Smooth muscle cell (in vitro differentiated cells): ENCODE measurements at regions not wholly inside any gene's neighbourhood (a gene's known extent, or its start where the extent isn't known, plus 50 kb on each side); places are given as distances from the start of the nearest gene placed in this dataset.

ENCODE experiments used
- DNase-seq: peaks from one replicate; lab custom pipeline; 2025; ENCODE audit not compliant: unreplicated experiment; lab: John Stamatoyannopoulos, UW
- H2AFZ ChIP-seq: fragments of 200-600 bp; sonication (generic); 2 replicates; pipeline ENCODE4 v1.6.0; 2016; ENCODE audit warnings: antibody characterized with exemption, low read depth, mild to moderate bottlenecking
- H3F3A ChIP-seq: fragments of 200-600 bp; sonication (generic); 2 replicates; pipeline ENCODE4 v1.6.0; 2017; ENCODE audit warnings: antibody characterized with exemption, low read depth
- H3K27ac ChIP-seq: fragments of 200-600 bp; sonication (generic); 2 replicates; pipeline ENCODE4 v1.5.1; 2016; ENCODE audit warnings: low read depth, mild to moderate bottlenecking
- H3K27me3 ChIP-seq: fragments of 200-600 bp; sonication (generic); 2 replicates; pipeline ENCODE4 v1.6.1; 2016; ENCODE audit warnings: low read depth, mild to moderate bottlenecking
- H3K36me3 ChIP-seq: fragments of 200-600 bp; sonication (generic); 2 replicates; pipeline ENCODE4 v1.5.1; 2016; ENCODE audit warnings: low read depth
- H3K4me1 ChIP-seq: fragments of 200-600 bp; sonication (generic); 2 replicates; pipeline ENCODE4 v1.5.1; 2016; ENCODE audit warnings: low read depth
- H3K4me2 ChIP-seq: fragments of 200-600 bp; sonication (generic); 2 replicates; pipeline ENCODE4 v1.6.0; 2016; ENCODE audit warnings: mild to moderate bottlenecking
- H3K4me3 ChIP-seq: fragments of 200-600 bp; sonication (generic); 2 replicates; pipeline ENCODE4 v1.5.1; 2016; ENCODE audit warnings: mild to moderate bottlenecking
- H3K79me2 ChIP-seq: fragments of 200-600 bp; sonication (generic); 2 replicates; pipeline ENCODE4 v1.6.0; 2016; ENCODE audit warnings: low read depth, mild to moderate bottlenecking
- H3K9ac ChIP-seq: fragments of 200-600 bp; sonication (generic); 2 replicates; pipeline ENCODE4 v1.6.0; 2016; ENCODE audit warnings: low read depth
- H3K9me3 ChIP-seq: fragments of 200-600 bp; sonication (generic); replicated peaks from 2 replicates; pipeline ENCODE4 v1.5.1; 2016; ENCODE audit warnings: low read depth
- H4K20me1 ChIP-seq: fragments of 200-600 bp; sonication (generic); 2 replicates; pipeline ENCODE4 v1.6.0; 2016; ENCODE audit warnings: low read depth
- CTCF ChIP-seq: fragments of 200-600 bp; sonication (generic); IDR thresholded peaks from 2 replicates; pipeline ENCODE4 v1.5.1; 2017; ENCODE audit warnings: borderline replicate concordance, mild to moderate bottlenecking, antibody characterized with exemption; ENCODE audit not compliant: insufficient read depth, poor library complexity, severe bottlenecking
- WGBS: methylation state at CpG from one replicate; pipeline ENCODE4 v1.1.7; 2016; ENCODE audit warnings: low lambda C conversion rate; 5-methylcytosine and 5-hydroxymethylcytosine counted together

- no peaks in the 10 kb centered on the region for H3F3A ChIP-seq
- H3K36me3 ChIP-seq: no peaks in the 10 kb centered on the region
- H3K4me3 ChIP-seq: no peak overlapping the region
- H3K27ac ChIP-seq: no peak overlapping the region
- H2AFZ ChIP-seq: no peak overlapping the region
- no peaks in the 10 kb centered on the region for H3K79me2 ChIP-seq
- 63% methylated on average over 11 of the region's 11 CpGs for WGBS
- H3K9me3 ChIP-seq: no peaks in the 10 kb centered on the region
- no peak for DNase-seq
- H4K20me1 ChIP-seq: no peaks in the 10 kb centered on the region
- H3K4me2 ChIP-seq: no peak overlapping the region
- H3K27me3 ChIP-seq: peaks cover 71% of the 10 kb centered on the region
- H3K9ac ChIP-seq: no peak overlapping the region
- no peak for TF ChIP-seq CTCF
- peaks cover 8% of the 10 kb centered on the region for H3K4me1 ChIP-seq
These were observed 99.9 kb upstream of the ZBTB40 start for GRCh38 chr1:22351768-22352080.

GRCh38 chr1:22352355-22352754 is 99.3 kb upstream of the ZBTB40 start:
- Histone ChIP-seq H3K9ac (no peak overlapping the region), H3K36me3 (no peaks in the 10 kb centered on the region), H4K20me1 (no peaks in the 10 kb centered on the region), H3F3A (no peaks in the 10 kb centered on the region), H3K4me3 (no peak overlapping the region), H2AFZ (no peak overlapping the region), H3K79me2 (no peaks in the 10 kb centered on the region), H3K4me1 (peaks cover 8% of the 10 kb centered on the region), H3K9me3 (no peaks in the 10 kb centered on the region), H3K4me2 (no peak overlapping the region), H3K27me3 (peaks cover 73% of the 10 kb centered on the region), H3K27ac (no peak overlapping the region)
- DNase-seq: no peak
- no peak for TF ChIP-seq CTCF
- WGBS: 99% methylated on average over 6 of the region's 6 CpGs

- H3K36me3 ChIP-seq: no peaks in the 10 kb centered on the region
- H3K27me3 ChIP-seq: peaks cover 73% of the 10 kb centered on the region
- H3K4me3 ChIP-seq: no peak overlapping the region
- 98% methylated on average over 7 of the region's 7 CpGs for WGBS
- H3K9ac ChIP-seq: no peak overlapping the region
- TF ChIP-seq CTCF: no peak
- no peaks in the 10 kb centered on the region for H4K20me1 ChIP-seq
- no peaks in the 10 kb centered on the region for H3F3A ChIP-seq
- no peaks in the 10 kb centered on the region for H3K79me2 ChIP-seq
- DNase-seq: no peak
- H3K4me2 ChIP-seq: no peak overlapping the region
- H2AFZ ChIP-seq: no peak overlapping the region
- no peaks in the 10 kb centered on the region for H3K9me3 ChIP-seq
- peaks cover 8% of the 10 kb centered on the region for H3K4me1 ChIP-seq
- H3K27ac ChIP-seq: no peak overlapping the region
These were observed 98.8 kb upstream of the ZBTB40 start for GRCh38 chr1:22352896-22353295.

- H3K27ac ChIP-seq: no peak overlapping the region
- 95% methylated on average over 4 of the region's 4 CpGs for WGBS
- H4K20me1 ChIP-seq: no peaks in the 10 kb centered on the region
- no peaks in the 10 kb centered on the region for H3F3A ChIP-seq
- no peaks in the 10 kb centered on the region for H3K4me1 ChIP-seq
- no peaks in the 10 kb centered on the region for H3K9me3 ChIP-seq
- H3K79me2 ChIP-seq: no peaks in the 10 kb centered on the region
- no peak for TF ChIP-seq CTCF
- H3K27me3 ChIP-seq: peaks cover 71% of the 10 kb centered on the region
- no peak overlapping the region for H3K4me3 ChIP-seq
- no peak overlapping the region for H2AFZ ChIP-seq
- no peak for DNase-seq
- H3K9ac ChIP-seq: no peak overlapping the region
- H3K36me3 ChIP-seq: no peaks in the 10 kb centered on the region
- H3K4me2 ChIP-seq: no peak overlapping the region
These were observed 92.2 kb upstream of the ZBTB40 start for GRCh38 chr1:22359427-22359826.
